ENCODE measurements at regions not wholly inside any gene's neighbourhood (a gene's known extent, or its start where the extent isn't known, plus 50 kb on each side); places are given as distances from the start of the nearest gene placed in this dataset.

GRCh38 chr12:22879203-22879602 lies 254.2 kb downstream of the ETNK1 start:
- TF ChIP-seq CTCF (IDR thresholded peaks at IDR 0.05) (no peak), POLR2A (IDR thresholded peaks at IDR 0.05) (no peak)
